Skeletal muscle tissue (tissue), 3 donors: ENCODE measurements at regions not wholly inside any gene's neighbourhood (a gene's known extent, or its start where the extent isn't known, plus 50 kb on each side); places are given as distances from the start of the nearest gene placed in this dataset.

Experiments used
- H3K27ac ChIP-seq: one replicate; pipeline ENCODE4 v1.7.0; 2013; ENCODE audit warnings: mild to moderate bottlenecking, low read depth, low read length, inconsistent platforms
- H3K27me3 ChIP-seq, 3 donors: one replicate each; pipeline ENCODE4 v1.7.0; 2013; ENCODE audit warnings: low read length in 3 of 3; ENCODE audit not compliant: control insufficient read depth in 3 of 3, insufficient read depth in 3 of 3
- H3K36me3 ChIP-seq, 3 donors: one replicate each; pipeline ENCODE4 v1.7.0; 2013; ENCODE audit warnings: low read length in 3 of 3; ENCODE audit not compliant: control insufficient read depth in 3 of 3, insufficient read depth in 3 of 3
- H3K4me1 ChIP-seq, 3 donors: one replicate each; pipeline ENCODE4 v1.7.0; 2013; ENCODE audit warnings: low read length in 3 of 3, mild to moderate bottlenecking in 3 of 3; ENCODE audit not compliant: control insufficient read depth in 3 of 3, insufficient read depth in 3 of 3
- H3K4me3 ChIP-seq, 3 donors: one replicate each; pipeline ENCODE4 v1.7.0; 2013; ENCODE audit warnings: low read length in 3 of 3
- H3K9ac ChIP-seq, 3 donors: one replicate each; pipeline ENCODE4 v1.7.0; 2013; ENCODE audit warnings: low read length in 3 of 3, mild to moderate bottlenecking in 3 of 3, moderate library complexity in 2 of 3, low read depth in 1 of 3
- H3K9me3 ChIP-seq, 3 donors: one replicate each; pipeline ENCODE4 v1.7.0; 2013; ENCODE audit warnings: low read length in 3 of 3; ENCODE audit not compliant: control insufficient read depth in 3 of 3
- donor health status: Osteomylitis.

DNA sequence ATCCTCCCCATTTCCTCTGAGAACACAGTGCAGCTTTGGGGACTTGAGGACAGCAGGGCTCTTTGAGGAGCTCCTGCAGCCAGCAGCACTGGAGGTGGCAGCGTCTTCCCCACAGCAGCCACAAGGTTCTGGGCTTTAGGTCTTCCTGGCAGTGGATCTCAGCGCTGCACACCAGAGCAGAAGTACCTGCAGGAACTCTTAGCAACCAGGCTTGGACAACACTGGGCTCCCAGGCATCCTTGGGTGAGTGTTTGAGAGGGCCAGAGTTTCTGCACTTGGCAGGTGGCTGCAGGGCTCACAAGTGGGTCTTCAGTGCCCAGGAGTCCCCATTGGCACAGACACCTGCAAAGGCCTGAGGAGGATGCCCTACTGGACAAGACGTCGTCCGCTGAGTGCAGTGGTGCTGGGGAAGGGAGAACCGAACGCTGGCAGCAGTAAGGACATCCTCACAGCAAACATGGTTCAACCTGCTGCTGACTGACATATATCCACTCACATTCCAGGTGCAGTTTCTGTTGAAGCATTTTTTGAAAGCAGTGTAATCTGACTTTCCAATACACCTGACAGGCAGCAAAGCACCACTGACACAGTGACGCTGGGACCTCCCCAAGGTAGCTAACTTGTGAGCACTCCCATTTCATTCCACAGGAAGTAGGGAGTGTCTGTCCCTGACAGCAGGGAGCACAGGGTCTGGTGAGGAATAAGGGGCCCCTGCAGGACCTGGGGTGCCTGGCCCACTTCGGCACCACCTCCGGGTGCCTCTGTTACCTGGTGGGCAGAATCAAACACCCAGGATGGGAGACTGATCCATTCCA lies 149.9 kb upstream of the COPS8 start:
- H3K36me3 ChIP-seq: no peaks in the 10 kb centered on the region

DNA sequence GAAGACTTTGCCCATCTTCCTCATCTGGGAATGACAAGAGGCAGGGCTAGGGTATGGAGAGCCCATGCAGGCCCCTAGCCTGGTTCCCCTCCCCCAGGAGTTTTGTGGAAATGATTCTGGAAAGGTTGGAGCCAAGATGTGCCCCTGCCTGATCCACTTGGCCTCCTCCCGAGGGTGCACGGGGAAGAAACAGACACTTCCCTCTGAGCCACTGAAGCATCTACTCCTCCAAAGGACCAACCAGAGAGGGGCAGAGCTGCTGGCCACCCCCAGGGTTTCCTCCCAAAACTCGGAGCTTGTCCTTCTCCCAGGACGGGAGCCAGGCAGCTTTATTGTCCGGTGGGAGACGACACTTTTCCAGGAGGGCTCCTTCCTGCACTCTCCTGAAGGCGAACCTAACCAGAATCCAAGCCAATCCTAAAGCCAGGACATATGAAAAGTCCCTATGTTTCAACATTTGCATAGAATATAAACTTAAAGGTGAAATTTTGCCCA lies 149.2 kb upstream of the COPS8 start:
- H3K4me1 ChIP-seq: no peaks in the 10 kb centered on the region
- H3K27me3 ChIP-seq: no peaks in the 10 kb centered on the region
- H3K27ac ChIP-seq: no peak overlapping the region
- no peak overlapping the region for H3K9ac ChIP-seq
- no peaks in the 10 kb centered on the region for H3K36me3 ChIP-seq
- H3K4me3 ChIP-seq: no peak overlapping the region
- no peaks in the 10 kb centered on the region for H3K9me3 ChIP-seq

More for the DNA sequence above, 149.9 kb upstream of the COPS8 start:
- H3K4me1 ChIP-seq: no peaks in the 10 kb centered on the region
- H3K9me3 ChIP-seq: no peaks in the 10 kb centered on the region
- no peaks in the 10 kb centered on the region for H3K27me3 ChIP-seq
- H3K27ac ChIP-seq: no peak overlapping the region
- H3K4me3 ChIP-seq: no peak overlapping the region
- H3K9ac ChIP-seq: no peak overlapping the region

DNA sequence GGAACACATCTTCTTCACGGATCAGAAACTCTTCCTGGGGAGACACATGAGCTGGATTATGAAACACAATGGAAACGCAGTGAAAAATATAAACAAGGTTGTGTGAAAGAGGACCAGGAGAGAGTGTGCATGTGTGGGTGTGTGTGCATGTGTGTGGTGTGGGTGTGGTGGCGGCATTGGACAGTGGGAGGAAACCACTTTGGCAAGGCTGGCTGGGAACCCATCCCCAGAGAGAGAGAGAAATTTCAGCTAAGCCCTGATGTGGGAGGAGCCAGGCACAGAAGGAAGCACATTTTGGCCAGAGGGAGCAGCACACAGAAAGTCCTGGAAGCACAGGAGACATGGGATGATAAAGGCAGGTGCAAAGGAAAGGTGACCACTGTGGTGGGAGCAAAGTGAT lies 147.6 kb upstream of the COPS8 start:
- H3K4me3 ChIP-seq: no peak overlapping the region
- H3K27me3 ChIP-seq: no peaks in the 10 kb centered on the region
- H3K36me3 ChIP-seq: no peaks in the 10 kb centered on the region
- no peaks in the 10 kb centered on the region for H3K4me1 ChIP-seq
- no peaks in the 10 kb centered on the region for H3K9me3 ChIP-seq
- no peak overlapping the region for H3K27ac ChIP-seq
- no peak overlapping the region for H3K9ac ChIP-seq

DNA sequence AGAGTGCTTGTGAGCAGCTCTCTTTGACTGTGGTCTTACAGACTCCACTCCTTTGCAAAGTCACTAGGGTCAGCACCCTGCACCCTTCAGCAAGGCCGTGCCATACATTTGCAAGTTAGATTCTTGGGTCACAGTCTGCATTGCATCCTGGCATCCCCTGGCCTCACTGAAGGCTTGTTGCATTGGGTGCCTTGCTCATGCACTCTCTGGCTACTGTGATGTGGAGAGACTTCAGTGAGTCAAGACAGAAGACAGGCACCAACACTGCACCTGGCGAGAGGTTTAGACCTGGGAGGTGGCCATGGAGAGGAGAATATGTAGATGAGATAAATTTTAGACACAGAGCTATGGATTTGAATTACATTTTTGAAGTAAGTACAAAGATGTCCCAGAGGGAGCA lies 146.4 kb upstream of the COPS8 start:
- Histone ChIP-seq H3K9ac (no peak overlapping the region), H3K36me3 (no peaks in the 10 kb centered on the region), H3K27me3 (no peaks in the 10 kb centered on the region)

DNA sequence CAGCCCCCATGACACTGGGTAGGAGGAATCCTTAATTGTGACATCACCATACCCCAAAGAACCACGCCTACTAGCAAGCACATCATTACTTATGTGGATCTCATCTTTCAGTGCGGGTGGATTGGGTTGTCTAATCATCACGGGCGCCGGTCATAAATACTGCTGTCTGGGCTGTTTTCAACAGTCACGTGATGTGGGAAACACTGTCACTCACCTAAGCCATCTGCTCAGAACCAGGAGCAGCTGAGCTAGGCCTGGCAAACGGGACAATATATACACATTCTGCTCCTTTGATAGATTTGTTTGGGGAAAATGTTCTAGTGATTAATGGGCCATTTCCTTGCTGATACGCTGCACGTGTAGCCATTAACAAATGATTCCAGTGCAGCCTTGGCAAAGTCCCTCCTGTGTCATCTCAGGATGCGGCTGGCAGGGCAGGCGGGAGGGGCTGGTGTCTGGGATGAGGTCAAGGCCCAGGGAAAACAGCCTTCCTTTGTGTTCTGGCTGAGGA lies 145.9 kb upstream of the COPS8 start:
- H3K9ac ChIP-seq: no peak overlapping the region
- H3K9me3 ChIP-seq: no peaks in the 10 kb centered on the region
- H3K4me3 ChIP-seq: no peak overlapping the region
- H3K4me1 ChIP-seq: no peaks in the 10 kb centered on the region
- H3K27me3 ChIP-seq: no peaks in the 10 kb centered on the region
- H3K36me3 ChIP-seq: no peaks in the 10 kb centered on the region
- H3K27ac ChIP-seq: no peak overlapping the region

More for the DNA sequence above, 146.4 kb upstream of the COPS8 start:
- Histone ChIP-seq H3K4me1 (no peaks in the 10 kb centered on the region), H3K27ac (no peak overlapping the region), H3K9me3 (no peaks in the 10 kb centered on the region), H3K4me3 (no peak overlapping the region)

DNA sequence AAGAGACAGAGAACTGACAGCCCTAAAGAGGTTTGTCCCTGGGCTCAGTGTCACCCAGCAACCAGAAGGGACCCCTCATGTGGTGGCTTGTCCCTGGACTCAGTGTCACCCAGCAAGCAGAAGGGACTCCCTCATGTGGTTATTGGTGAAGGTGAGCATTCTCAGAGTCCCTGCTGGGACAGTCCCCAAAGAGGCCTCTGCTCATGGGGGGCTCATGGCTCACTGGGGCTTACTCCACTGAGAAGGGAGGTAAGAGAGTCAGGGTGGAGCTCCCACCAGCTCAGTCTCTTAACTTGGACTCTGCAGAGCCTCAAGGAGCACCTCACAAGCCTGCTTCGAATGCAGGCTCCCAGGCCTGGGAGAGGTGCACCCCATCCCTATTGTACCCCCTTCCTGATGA lies 145.2 kb upstream of the COPS8 start:
- no peak overlapping the region for H3K4me3 ChIP-seq
- H3K36me3 ChIP-seq: no peaks in the 10 kb centered on the region
- no peaks in the 10 kb centered on the region for H3K9me3 ChIP-seq
- no peak overlapping the region for H3K27ac ChIP-seq
- no peak overlapping the region for H3K9ac ChIP-seq
- no peaks in the 10 kb centered on the region for H3K4me1 ChIP-seq
- H3K27me3 ChIP-seq: no peaks in the 10 kb centered on the region

DNA sequence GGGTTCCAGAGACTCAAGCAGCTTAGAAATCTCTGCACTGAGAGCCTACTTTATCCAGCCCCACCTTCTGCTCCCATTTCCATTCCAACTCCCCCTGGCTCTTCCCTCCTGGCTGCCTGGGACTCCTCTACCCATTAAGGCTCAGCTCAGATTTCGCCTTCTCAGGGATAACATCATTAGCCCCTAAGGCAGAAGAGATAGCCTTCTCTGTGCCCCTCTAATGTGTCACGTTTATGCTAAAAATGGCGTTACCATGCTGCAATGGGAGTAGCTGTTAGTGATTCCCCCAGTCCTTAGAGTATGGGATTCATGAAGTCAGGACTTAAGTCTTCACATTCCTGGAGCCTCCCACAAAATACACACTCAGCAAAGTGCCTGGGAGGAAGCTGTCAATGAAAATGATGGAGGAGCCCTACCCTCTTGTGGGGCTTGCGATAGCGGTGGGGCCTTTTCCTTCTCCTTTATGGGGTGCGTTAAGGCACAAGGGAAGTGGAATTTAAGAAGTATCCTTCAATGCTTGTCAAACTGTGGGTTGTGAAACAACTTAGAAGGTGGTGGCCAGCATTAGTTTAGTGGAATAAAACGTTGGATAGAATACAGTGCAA lies 144.7 kb upstream of the COPS8 start:
- Histone ChIP-seq H3K4me1 (no peaks in the 10 kb centered on the region), H3K27me3 (no peaks in the 10 kb centered on the region), H3K4me3 (no peak overlapping the region), H3K9ac (no peak overlapping the region), H3K36me3 (no peaks in the 10 kb centered on the region), H3K9me3 (no peaks in the 10 kb centered on the region), H3K27ac (no peak overlapping the region)

DNA sequence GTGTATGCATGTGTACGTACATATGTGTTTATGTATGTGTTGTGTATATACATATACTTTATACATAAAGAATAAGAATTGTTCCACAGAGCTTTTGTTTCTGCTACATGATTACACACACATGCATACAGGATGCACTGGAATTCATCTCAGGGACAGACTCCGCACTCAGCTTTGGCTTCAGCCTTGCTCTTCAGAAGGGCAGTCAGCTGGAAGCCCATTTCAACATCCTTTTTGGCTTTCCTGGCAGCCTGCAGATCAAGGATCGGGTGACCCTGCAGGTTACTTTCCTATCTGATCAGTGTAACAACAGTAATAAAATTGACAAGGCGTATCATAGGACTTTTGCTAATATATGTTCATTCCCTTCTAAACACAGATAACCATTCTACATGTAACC lies 144.1 kb upstream of the COPS8 start:
- Histone ChIP-seq H3K27ac (no peak overlapping the region), H3K27me3 (no peaks in the 10 kb centered on the region), H3K9ac (no peak overlapping the region), H3K9me3 (no peaks in the 10 kb centered on the region), H3K36me3 (no peaks in the 10 kb centered on the region), H3K4me3 (no peak overlapping the region), H3K4me1 (no peaks in the 10 kb centered on the region)

DNA sequence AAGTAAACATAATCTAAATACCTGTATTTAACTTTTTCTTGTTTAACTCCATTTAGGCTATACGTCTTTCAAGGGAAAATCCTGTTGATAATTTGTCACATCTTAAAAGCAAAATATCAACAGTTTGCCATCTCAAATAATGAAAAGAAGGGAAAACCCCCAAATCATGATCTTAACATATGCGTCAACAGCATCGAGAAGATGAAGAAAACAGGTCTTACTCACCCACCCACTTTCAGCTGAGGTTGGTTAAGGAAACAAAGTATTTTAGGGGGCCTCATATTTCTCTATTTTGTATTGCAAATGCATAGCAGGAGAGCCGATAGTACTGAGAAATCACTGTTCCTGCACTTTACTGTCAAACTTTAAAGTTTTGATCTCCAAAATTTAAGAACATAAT lies 143.1 kb upstream of the COPS8 start:
- no peak overlapping the region for H3K9ac ChIP-seq
- H3K4me1 ChIP-seq: no peaks in the 10 kb centered on the region
- H3K4me3 ChIP-seq: no peak overlapping the region
- H3K36me3 ChIP-seq: no peaks in the 10 kb centered on the region
- no peak overlapping the region for H3K27ac ChIP-seq
- H3K9me3 ChIP-seq: no peaks in the 10 kb centered on the region
- H3K27me3 ChIP-seq: no peaks in the 10 kb centered on the region

DNA sequence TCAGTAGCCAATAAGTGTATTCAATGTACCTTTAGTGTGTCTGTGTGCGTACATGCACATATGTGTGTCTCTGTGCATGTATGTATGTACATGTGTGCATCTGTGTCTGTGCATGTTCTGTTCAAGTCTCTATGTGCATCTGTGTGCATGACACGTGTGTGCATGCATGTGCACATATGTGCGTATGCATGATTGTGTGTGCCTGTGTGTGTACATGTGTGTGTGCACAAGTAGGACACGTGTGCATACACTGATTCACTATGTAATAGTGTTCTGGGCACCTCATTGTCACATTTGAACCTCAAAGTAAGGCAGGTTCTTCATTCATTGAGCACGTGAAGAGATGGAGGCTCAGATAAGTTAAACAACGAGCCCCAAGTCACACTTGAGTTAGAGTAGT lies 142.6 kb upstream of the COPS8 start:
- Histone ChIP-seq H3K9me3 (no peaks in the 10 kb centered on the region), H3K36me3 (no peaks in the 10 kb centered on the region), H3K27me3 (no peaks in the 10 kb centered on the region), H3K27ac (no peak overlapping the region), H3K9ac (no peak overlapping the region), H3K4me3 (no peak overlapping the region), H3K4me1 (no peaks in the 10 kb centered on the region)
